ENCODE measurements at regions not wholly inside any gene's neighbourhood (a gene's known extent, or its start where the extent isn't known, plus 50 kb on each side); places are given as distances from the start of the nearest gene placed in this dataset.

DNA sequence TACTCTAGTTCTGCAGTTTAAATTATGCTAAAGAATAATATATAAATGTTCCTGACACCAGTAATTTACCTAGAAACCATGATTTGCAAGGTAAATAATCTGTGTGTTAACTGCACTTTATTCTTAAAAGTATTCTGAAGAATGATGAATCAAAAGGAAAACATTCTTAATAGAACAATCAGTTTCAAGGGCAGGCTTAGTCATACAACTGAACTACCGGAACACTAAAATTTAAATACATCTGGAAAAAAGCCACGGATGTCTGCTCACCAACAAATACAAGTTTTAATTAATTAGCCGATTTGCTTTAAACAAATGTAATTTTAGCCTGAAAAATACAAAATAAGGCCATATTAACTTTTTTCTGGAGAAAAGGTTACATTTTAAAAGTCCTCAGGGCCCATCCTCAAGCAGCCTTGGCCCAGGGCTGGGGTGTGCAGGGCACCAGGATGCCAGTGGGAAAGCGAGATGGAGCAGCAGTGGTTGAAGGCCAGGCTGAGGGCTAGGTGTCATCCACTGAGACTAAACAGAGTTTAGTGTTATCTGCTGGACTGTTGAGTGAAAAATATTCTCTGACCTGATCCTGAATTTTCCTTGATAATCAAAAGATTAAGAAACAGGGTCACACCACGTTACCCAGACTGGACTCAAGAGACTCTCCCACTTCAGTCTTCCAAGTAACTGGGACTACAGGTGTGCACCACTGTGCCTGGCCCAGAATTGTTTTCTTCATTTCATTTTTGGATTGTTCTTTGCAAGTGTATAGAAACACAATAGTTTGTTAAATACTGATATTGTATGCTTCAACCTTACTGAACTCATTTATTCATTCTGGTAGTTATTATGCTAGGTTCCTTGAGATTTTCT is 88.2 kb upstream of the DST start:
- TF ChIP-seq, protein P1, sequence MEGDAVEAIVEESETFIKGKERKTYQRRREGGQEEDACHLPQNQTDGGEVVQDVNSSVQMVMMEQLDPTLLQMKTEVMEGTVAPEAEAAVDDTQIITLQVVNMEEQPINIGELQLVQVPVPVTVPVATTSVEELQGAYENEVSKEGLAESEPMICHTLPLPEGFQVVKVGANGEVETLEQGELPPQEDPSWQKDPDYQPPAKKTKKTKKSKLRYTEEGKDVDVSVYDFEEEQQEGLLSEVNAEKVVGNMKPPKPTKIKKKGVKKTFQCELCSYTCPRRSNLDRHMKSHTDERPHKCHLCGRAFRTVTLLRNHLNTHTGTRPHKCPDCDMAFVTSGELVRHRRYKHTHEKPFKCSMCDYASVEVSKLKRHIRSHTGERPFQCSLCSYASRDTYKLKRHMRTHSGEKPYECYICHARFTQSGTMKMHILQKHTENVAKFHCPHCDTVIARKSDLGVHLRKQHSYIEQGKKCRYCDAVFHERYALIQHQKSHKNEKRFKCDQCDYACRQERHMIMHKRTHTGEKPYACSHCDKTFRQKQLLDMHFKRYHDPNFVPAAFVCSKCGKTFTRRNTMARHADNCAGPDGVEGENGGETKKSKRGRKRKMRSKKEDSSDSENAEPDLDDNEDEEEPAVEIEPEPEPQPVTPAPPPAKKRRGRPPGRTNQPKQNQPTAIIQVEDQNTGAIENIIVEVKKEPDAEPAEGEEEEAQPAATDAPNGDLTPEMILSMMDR (IDR thresholded peaks at IDR 0.05; ENCODE audit: low read depth, low read length, poor library complexity, severe bottlenecking): no peak
- TF ChIP-seq EZH2phosphoT487 (IDR thresholded peaks at IDR 0.05; ENCODE audit: borderline replicate concordance, low read length): no peak

Measured in DOHH2 (cell line).